ENCODE measurements at regions not wholly inside any gene's neighbourhood (a gene's known extent, or its start where the extent isn't known, plus 50 kb on each side); places are given as distances from the start of the nearest gene placed in this dataset.

DNA sequence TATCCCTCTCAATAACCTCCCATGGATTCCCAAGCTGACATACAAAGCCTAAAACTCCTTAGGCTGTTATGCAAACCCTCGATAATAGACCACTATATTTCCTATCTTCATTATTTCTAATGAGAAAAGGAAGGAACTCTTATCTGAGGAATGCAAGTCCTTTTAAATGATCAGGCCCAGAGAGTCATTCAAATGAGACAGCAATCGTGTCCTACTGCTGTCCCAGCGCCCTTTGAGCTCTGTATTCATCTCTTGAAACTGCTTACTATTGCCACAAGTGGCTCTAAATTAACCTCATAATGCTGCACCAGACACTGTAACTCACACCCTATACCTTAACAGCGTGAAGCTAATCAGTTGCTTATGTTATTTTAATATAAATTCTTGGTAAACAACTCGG is 182.1 kb upstream of the NAMPT start:
- no peak for DNase-seq
- peaks cover 12% of the 10 kb centered on the region for H3K4me1 Mint-ChIP-seq (ENCODE audit: low read depth, unreplicated experiment)
- H3K27me3 ChIP-seq (replicated peaks; ENCODE audit: control insufficient read depth, insufficient read depth, low read length), result no peaks in the 10 kb centered on the region
- intact Hi-C loops (cut with micrococcal nuclease; ENCODE audit: unreplicated experiment), result loop anchor here (10.0 kb wide), 1 partner anchor 412 kb away; no protein-coding TSS in a partner anchor
- H3K4me3 Mint-ChIP-seq (ENCODE audit: unreplicated experiment), result no peak overlapping the region
- peaks cover 25% of the 10 kb centered on the region for H3K9me3 Mint-ChIP-seq (ENCODE audit: unreplicated experiment)
- H3K9me3 ChIP-seq, result 0 out of 2 replicates have a peak, but pooled peaks cover 1% of the 10 kb centered on the region
- TF ChIP-seq, protein P1, sequence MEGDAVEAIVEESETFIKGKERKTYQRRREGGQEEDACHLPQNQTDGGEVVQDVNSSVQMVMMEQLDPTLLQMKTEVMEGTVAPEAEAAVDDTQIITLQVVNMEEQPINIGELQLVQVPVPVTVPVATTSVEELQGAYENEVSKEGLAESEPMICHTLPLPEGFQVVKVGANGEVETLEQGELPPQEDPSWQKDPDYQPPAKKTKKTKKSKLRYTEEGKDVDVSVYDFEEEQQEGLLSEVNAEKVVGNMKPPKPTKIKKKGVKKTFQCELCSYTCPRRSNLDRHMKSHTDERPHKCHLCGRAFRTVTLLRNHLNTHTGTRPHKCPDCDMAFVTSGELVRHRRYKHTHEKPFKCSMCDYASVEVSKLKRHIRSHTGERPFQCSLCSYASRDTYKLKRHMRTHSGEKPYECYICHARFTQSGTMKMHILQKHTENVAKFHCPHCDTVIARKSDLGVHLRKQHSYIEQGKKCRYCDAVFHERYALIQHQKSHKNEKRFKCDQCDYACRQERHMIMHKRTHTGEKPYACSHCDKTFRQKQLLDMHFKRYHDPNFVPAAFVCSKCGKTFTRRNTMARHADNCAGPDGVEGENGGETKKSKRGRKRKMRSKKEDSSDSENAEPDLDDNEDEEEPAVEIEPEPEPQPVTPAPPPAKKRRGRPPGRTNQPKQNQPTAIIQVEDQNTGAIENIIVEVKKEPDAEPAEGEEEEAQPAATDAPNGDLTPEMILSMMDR (IDR thresholded peaks at IDR 0.05; ENCODE audit: insufficient read depth in 1 of 2, low read depth in 1 of 2, low read length in 1 of 2, severe bottlenecking in 1 of 2, unreplicated experiment in 1 of 2), result no peak
- H3K4me3 ChIP-seq (ENCODE audit: low read depth, low read length), result no peak overlapping the region
- ChIA-PET CTCF (interaction anchor here (1.1 kb wide), 1 partner anchor 290 kb away, joined by 4 read pairs; no protein-coding TSS in a partner anchor), POLR2A (no interaction called here)
- H3K27me3 Mint-ChIP-seq (ENCODE audit: insufficient read depth, unreplicated experiment), result peaks cover under 1% of the 10 kb centered on the region
- no peaks in the 10 kb centered on the region for H3K36me3 ChIP-seq (ENCODE audit: control insufficient read depth, insufficient read depth, low read length)
- H3K36me3 Mint-ChIP-seq (ENCODE audit: insufficient read depth, unreplicated experiment), result no peaks in the 10 kb centered on the region
- peaks cover 15% of the 10 kb centered on the region for H3K4me1 ChIP-seq
- H3K27ac Mint-ChIP-seq (ENCODE audit: unreplicated experiment), result no peak overlapping the region
- BruUV-seq (replicated peaks), result no TSS peak

DNA sequence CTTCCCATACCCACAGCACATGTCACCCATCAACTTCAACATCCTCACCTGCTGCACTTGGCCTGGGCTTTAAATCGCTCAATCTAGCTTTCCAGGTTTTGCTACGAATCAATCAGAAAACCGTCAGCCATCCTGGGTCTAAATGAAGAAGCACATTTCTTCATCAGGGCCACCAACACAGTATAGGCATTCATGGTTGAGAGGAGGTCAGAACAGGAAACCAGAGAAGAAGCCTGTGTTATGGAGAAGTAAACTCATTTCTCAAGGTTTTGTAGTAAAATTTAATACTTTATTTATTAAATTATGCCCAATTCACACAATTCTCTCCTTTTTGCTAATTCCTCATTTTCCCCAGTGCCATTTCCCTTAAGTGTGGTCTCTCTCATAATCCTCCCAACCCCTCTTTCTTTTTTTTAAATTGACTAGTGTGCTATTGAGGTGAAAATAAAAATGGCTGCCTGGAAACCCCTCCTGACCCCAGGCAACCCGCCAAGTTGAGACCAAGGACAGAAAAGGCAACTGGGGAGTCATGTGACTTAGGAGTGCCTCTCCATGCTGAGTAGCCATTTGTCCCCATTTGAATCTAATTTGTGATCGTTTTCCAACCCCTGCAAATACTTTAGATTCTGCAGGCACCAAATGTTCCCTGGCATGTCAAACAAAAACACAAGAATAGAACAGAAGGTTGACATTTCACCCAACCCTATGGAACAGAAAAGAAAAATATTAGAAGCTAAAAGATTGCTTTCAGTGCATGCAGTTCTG is 181.1 kb upstream of the NAMPT start:
- 0 out of 2 replicates have a peak, but pooled peaks cover 3% of the 10 kb centered on the region for H3K9me3 ChIP-seq
- Mint-ChIP-seq H3K27ac (ENCODE audit: unreplicated experiment) (no peak overlapping the region), H3K36me3 (ENCODE audit: insufficient read depth, unreplicated experiment) (no peaks in the 10 kb centered on the region), H3K4me3 (ENCODE audit: unreplicated experiment) (no peak overlapping the region), H3K27me3 (ENCODE audit: insufficient read depth, unreplicated experiment) (no peaks in the 10 kb centered on the region), H3K4me1 (ENCODE audit: low read depth, unreplicated experiment) (peaks cover 22% of the 10 kb centered on the region), H3K9me3 (ENCODE audit: unreplicated experiment) (peaks cover 34% of the 10 kb centered on the region)
- no peaks in the 10 kb centered on the region for H3K27me3 ChIP-seq (replicated peaks; ENCODE audit: control insufficient read depth, insufficient read depth, low read length)
- POLR2A ChIA-PET, result no interaction called here
- no peak for DNase-seq
- H3K4me1 ChIP-seq, result peaks cover 25% of the 10 kb centered on the region
- no peaks in the 10 kb centered on the region for H3K36me3 ChIP-seq (ENCODE audit: control insufficient read depth, insufficient read depth, low read length)
- CTCF ChIA-PET, result no interaction called here
- intact Hi-C loops (cut with micrococcal nuclease; ENCODE audit: unreplicated experiment), result loop anchor here (10.0 kb wide), 1 partner anchor 411 kb away; no protein-coding TSS in a partner anchor
- no TSS peak for BruUV-seq (replicated peaks)
- H3K4me3 ChIP-seq (ENCODE audit: low read depth, low read length), result no peak overlapping the region
- TF ChIP-seq, protein P1 (IDR thresholded peaks at IDR 0.05; ENCODE audit: insufficient read depth in 1 of 2, low read depth in 1 of 2, low read length in 1 of 2, severe bottlenecking in 1 of 2, unreplicated experiment in 1 of 2), result no peak

DNA sequence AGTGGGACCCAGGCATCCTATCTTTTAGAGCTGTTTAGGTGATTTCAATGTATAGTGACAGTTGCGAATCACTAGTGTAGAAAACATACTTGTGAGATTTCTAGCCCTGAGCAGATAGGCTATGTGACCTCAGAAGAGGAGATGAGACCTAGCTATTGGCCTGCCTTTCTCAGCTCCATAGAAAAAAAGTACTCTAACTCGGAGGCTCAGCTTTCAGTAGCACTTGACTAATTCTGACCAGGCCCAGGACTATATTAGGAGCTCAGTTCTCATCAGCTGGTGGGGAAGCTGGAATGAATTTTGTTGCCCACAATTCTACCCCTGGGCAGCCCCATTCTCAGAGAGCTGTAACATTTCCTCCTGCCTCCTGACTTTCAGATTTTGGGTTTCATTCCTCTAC is 179.9 kb upstream of the NAMPT start:
- Histone ChIP-seq H3K4me3 (ENCODE audit: low read depth, low read length) (no peak overlapping the region), H3K27me3 (replicated peaks; ENCODE audit: control insufficient read depth, insufficient read depth, low read length) (no peaks in the 10 kb centered on the region), H3K36me3 (ENCODE audit: control insufficient read depth, insufficient read depth, low read length) (no peaks in the 10 kb centered on the region), H3K4me1 (peaks cover 38% of the 10 kb centered on the region), H3K9me3 (peaks cover 14% of the 10 kb centered on the region)
- Mint-ChIP-seq H3K4me3 (ENCODE audit: unreplicated experiment) (no peak overlapping the region), H3K27me3 (ENCODE audit: insufficient read depth, unreplicated experiment) (no peaks in the 10 kb centered on the region), H3K27ac (ENCODE audit: unreplicated experiment) (no peak overlapping the region), H3K36me3 (ENCODE audit: insufficient read depth, unreplicated experiment) (no peaks in the 10 kb centered on the region), H3K9me3 (ENCODE audit: unreplicated experiment) (peaks cover 42% of the 10 kb centered on the region), H3K4me1 (ENCODE audit: low read depth, unreplicated experiment) (peaks cover 29% of the 10 kb centered on the region)
- no TSS peak for BruUV-seq (replicated peaks)
- intact Hi-C loops (cut with micrococcal nuclease; ENCODE audit: unreplicated experiment), result loop anchor here (5.0 to 10.0 kb wide), 3 partner anchors 82 to 410 kb away; no protein-coding TSS in a partner anchor
- TF ChIP-seq, protein P1 (IDR thresholded peaks at IDR 0.05; ENCODE audit: insufficient read depth in 1 of 2, low read depth in 1 of 2, low read length in 1 of 2, severe bottlenecking in 1 of 2, unreplicated experiment in 1 of 2), result no peak
- ChIA-PET POLR2A (interaction anchor here (1.0 kb wide), 1 partner anchor 288 kb away, joined by 4 read pairs; no protein-coding TSS in a partner anchor), CTCF (interaction anchor here (1.7 kb wide), 1 partner anchor 288 kb away, joined by 7 read pairs; no protein-coding TSS in a partner anchor)
- DNase-seq, result no peak

All from Caco-2 (cell line).